ENCODE measurements at regions not wholly inside any gene's neighbourhood (a gene's known extent, or its start where the extent isn't known, plus 50 kb on each side); places are given as distances from the start of the nearest gene placed in this dataset.

DNA sequence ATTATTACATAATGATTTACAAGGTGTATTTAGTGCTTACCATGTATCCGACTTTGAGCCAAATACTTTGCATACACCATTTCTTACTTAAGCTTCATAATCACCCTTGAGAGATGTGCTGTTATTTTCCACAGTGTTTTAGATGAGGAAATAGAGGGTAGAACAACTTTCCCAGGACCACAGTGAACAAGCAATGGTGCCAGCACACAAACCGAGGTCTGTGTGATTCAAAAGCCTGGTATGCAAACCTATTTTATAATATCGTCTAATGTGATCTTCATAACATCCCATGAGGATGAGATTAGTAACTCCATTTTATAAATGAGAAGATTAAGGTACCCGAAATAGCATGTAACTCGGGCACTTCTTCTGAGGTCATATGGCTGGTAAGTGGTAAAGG, 294.7 kb downstream of the NSG2 start:
- ATAC-seq = no peak
- TF ChIP-seq ZNF565 (CRISPR knock-in tag; conservative IDR thresholded peaks at IDR 0.05; ENCODE audit: low read depth) = no peak
- TF ChIP-seq, protein P1, sequence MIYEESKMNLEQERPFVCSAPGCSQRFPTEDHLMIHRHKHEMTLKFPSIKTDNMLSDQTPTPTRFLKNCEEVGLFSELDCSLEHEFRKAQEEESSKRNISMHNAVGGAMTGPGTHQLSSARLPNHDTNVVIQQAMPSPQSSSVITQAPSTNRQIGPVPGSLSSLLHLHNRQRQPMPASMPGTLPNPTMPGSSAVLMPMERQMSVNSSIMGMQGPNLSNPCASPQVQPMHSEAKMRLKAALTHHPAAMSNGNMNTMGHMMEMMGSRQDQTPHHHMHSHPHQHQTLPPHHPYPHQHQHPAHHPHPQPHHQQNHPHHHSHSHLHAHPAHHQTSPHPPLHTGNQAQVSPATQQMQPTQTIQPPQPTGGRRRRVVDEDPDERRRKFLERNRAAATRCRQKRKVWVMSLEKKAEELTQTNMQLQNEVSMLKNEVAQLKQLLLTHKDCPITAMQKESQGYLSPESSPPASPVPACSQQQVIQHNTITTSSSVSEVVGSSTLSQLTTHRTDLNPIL (CRISPR knock-in tag; IDR thresholded peaks at IDR 0.05; ENCODE audit: low read depth) = no peak

DNA sequence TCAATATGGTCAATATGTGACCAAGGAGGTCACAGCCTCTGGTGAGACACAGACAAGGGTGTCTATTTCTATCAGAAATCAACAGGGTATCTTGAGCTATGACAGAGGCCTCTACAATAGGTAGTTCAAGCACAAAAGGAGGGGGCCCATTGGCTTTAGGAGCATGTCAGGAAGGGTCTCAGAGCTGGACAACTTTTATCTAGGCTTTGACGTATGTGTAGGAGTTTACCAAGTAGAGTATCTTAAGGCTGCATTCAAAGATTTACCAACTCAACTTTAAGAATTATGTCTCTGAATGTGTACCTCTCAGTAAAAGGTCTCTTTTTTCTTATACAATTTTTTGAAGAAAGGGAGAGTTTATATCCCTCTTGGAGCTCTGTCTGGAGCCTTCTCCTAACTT, 297.2 kb downstream of the NSG2 start:
- peak; percentile 96 for TF ChIP-seq ZFP3 (CRISPR knock-in tag; IDR thresholded peaks at IDR 0.05)
- no peak for TF ChIP-seq GLIS3 (CRISPR knock-in tag; IDR thresholded peaks at IDR 0.05)
- ATAC-seq = no peak

DNA sequence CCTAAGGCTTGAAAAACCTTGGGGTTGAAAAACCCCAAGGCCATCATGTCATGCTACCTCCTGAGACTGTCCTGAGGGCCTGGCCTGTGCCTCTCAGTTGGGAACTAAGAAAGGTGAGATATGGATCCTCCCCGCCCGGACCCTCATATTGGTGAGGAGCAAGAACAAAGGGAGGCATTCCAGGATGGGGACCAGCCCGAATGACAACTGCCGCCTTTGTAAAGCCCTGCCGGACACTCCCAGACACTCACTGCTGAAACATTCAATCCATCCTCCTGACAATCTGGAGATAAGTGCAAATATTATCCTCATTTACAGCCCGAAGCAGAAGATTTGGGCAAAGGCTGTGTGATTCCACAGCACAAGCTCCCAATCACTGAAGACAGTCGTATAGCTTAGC, 298.3 kb downstream of the NSG2 start:
- no peak for ATAC-seq
- TF ChIP-seq, protein P2, sequence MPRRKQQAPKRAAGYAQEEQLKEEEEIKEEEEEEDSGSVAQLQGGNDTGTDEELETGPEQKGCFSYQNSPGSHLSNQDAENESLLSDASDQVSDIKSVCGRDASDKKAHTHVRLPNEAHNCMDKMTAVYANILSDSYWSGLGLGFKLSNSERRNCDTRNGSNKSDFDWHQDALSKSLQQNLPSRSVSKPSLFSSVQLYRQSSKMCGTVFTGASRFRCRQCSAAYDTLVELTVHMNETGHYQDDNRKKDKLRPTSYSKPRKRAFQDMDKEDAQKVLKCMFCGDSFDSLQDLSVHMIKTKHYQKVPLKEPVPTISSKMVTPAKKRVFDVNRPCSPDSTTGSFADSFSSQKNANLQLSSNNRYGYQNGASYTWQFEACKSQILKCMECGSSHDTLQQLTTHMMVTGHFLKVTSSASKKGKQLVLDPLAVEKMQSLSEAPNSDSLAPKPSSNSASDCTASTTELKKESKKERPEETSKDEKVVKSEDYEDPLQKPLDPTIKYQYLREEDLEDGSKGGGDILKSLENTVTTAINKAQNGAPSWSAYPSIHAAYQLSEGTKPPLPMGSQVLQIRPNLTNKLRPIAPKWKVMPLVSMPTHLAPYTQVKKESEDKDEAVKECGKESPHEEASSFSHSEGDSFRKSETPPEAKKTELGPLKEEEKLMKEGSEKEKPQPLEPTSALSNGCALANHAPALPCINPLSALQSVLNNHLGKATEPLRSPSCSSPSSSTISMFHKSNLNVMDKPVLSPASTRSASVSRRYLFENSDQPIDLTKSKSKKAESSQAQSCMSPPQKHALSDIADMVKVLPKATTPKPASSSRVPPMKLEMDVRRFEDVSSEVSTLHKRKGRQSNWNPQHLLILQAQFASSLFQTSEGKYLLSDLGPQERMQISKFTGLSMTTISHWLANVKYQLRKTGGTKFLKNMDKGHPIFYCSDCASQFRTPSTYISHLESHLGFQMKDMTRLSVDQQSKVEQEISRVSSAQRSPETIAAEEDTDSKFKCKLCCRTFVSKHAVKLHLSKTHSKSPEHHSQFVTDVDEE (CRISPR knock-in tag; IDR thresholded peaks at IDR 0.05) = no peak
- TF ChIP-seq PPARA (CRISPR knock-in tag; IDR thresholded peaks at IDR 0.05; ENCODE audit: borderline replicate concordance) (no peak), ARNTL (CRISPR knock-in tag; IDR thresholded peaks at IDR 0.05; ENCODE audit: borderline replicate concordance, low read depth) (no peak), GLIS3 (CRISPR knock-in tag; IDR thresholded peaks at IDR 0.05) (no peak), ZFP3 (CRISPR knock-in tag; IDR thresholded peaks at IDR 0.05) (no peak), ZNF565 (CRISPR knock-in tag; conservative IDR thresholded peaks at IDR 0.05; ENCODE audit: low read depth) (no peak), ZNF8 (CRISPR knock-in tag; IDR thresholded peaks at IDR 0.05) (no peak), ESRRG (CRISPR knock-in tag; IDR thresholded peaks at IDR 0.05) (no peak)

DNA sequence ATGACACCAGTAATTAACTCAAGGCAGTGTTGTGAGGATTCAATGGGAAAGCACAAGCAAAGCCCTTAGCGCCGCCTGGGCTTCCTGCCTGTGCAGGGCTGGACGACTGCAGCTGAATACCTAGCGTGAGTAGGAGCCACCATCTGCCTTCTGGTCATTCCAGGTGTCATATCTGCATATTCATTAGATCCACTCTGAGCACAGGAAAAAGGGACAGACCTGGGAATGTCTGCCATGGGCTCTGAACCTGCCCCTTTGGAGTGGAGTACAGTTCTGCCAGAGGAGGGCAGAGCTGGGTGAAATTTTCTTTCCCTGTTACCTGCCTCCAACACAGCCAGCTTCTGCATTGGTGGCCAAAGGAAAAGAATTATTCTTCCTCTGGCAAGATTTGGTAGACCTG, 298.8 kb downstream of the NSG2 start:
- peak; percentile 40; the same call in 2 of the 3 replicates for ATAC-seq
- TF ChIP-seq, protein P2 (CRISPR knock-in tag; IDR thresholded peaks at IDR 0.05) = no peak
- TF ChIP-seq ESRRG (CRISPR knock-in tag; IDR thresholded peaks at IDR 0.05) (no peak), ZFP3 (CRISPR knock-in tag; IDR thresholded peaks at IDR 0.05) (no peak), ZNF8 (CRISPR knock-in tag; IDR thresholded peaks at IDR 0.05) (no peak), RARB (CRISPR knock-in tag; IDR thresholded peaks at IDR 0.05) (no peak), GLIS3 (CRISPR knock-in tag; IDR thresholded peaks at IDR 0.05) (no peak), TCF4 (CRISPR knock-in tag; IDR thresholded peaks at IDR 0.05; ENCODE audit: borderline replicate concordance) (no peak), CSDC2 (CRISPR knock-in tag; IDR thresholded peaks at IDR 0.05) (no peak), ZC3H10 (CRISPR knock-in tag; IDR thresholded peaks at IDR 0.05) (no peak), TOX (CRISPR knock-in tag; IDR thresholded peaks at IDR 0.05; ENCODE audit: borderline replicate concordance) (no peak), OSR1 (CRISPR knock-in tag; IDR thresholded peaks at IDR 0.05) (no peak), SNAI2 (CRISPR knock-in tag; IDR thresholded peaks at IDR 0.05) (no peak), BACH2 (CRISPR knock-in tag; IDR thresholded peaks at IDR 0.05; ENCODE audit: borderline replicate concordance) (no peak)
- TF ChIP-seq, protein P3, sequence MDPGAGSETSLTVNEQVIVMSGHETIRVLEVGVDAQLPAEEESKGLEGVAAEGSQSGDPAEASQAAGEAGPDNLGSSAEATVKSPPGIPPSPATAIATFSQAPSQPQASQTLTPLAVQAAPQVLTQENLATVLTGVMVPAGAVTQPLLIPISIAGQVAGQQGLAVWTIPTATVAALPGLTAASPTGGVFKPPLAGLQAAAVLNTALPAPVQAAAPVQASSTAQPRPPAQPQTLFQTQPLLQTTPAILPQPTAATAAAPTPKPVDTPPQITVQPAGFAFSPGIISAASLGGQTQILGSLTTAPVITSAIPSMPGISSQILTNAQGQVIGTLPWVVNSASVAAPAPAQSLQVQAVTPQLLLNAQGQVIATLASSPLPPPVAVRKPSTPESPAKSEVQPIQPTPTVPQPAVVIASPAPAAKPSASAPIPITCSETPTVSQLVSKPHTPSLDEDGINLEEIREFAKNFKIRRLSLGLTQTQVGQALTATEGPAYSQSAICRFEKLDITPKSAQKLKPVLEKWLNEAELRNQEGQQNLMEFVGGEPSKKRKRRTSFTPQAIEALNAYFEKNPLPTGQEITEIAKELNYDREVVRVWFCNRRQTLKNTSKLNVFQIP (CRISPR knock-in tag; IDR thresholded peaks at IDR 0.05; ENCODE audit: borderline replicate concordance, low read depth) = no peak
- TF ChIP-seq, protein P4, sequence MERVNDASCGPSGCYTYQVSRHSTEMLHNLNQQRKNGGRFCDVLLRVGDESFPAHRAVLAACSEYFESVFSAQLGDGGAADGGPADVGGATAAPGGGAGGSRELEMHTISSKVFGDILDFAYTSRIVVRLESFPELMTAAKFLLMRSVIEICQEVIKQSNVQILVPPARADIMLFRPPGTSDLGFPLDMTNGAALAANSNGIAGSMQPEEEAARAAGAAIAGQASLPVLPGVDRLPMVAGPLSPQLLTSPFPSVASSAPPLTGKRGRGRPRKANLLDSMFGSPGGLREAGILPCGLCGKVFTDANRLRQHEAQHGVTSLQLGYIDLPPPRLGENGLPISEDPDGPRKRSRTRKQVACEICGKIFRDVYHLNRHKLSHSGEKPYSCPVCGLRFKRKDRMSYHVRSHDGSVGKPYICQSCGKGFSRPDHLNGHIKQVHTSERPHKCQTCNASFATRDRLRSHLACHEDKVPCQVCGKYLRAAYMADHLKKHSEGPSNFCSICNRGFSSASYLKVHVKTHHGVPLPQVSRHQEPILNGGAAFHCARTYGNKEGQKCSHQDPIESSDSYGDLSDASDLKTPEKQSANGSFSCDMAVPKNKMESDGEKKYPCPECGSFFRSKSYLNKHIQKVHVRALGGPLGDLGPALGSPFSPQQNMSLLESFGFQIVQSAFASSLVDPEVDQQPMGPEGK (CRISPR knock-in tag; IDR thresholded peaks at IDR 0.05; ENCODE audit: borderline replicate concordance) = no peak
- TF ChIP-seq, protein P1 (CRISPR knock-in tag; IDR thresholded peaks at IDR 0.05; ENCODE audit: low read depth) = no peak

Data from SK-N-SH treated with all-trans-retinoic acid at 6 μM for 48 hours (cell line).